HEK293T (cell line): ENCODE measurements at regions not wholly inside any gene's neighbourhood (a gene's known extent, or its start where the extent isn't known, plus 50 kb on each side); places are given as distances from the start of the nearest gene placed in this dataset.

Experiments
- BHLHE40 ChIP-seq: fragments of 450-650 bp; IDR thresholded peaks from 2 replicates; pipeline ENCODE4 v1.6.1; 2016; ENCODE audit warnings: mild to moderate bottlenecking, moderate library complexity, borderline replicate concordance
- FOXK2 ChIP-seq: fragments of 450-650 bp; IDR thresholded peaks from 2 replicates; pipeline ENCODE4 v1.6.1; 2016; ENCODE audit warnings: mild to moderate bottlenecking
- FOXM1 ChIP-seq: fragments of 450-650 bp; IDR thresholded peaks from 2 replicates; pipeline ENCODE4 v1.6.1; 2017; ENCODE audit warnings: mild to moderate bottlenecking, borderline replicate concordance
- SP1 ChIP-seq: fragments of 450-650 bp; IDR thresholded peaks from 2 replicates; pipeline ENCODE4 v1.6.1; 2017
- ZNF384 ChIP-seq: fragments of 450-650 bp; IDR thresholded peaks from 2 replicates; pipeline ENCODE4 v1.6.1; 2016

GRCh38 chr2:64808754-64809153 is 155.0 kb upstream of the SERTAD2 start:
- TF ChIP-seq FOXM1 (no peak), BHLHE40 (no peak), FOXK2 (no peak), ZNF384 (no peak), SP1 (no peak)
